Right kidney (tissue), 1 donor: ENCODE measurements at regions not wholly inside any gene's neighbourhood (a gene's known extent, or its start where the extent isn't known, plus 50 kb on each side); places are given as distances from the start of the nearest gene placed in this dataset.
"Not testable (repeated sequence)": the region's sequence is repeated elsewhere in the genome, so short reads cannot be mapped to it uniquely, and the experiment has no call there.

Experiments
- DNase-seq: peaks from one replicate; pipeline ENCODE4 v3.0.0-alpha.2; 2016

GRCh38 chr11:25615841-25616240 is 716.1 kb upstream of the ANO3 start:
- no peak for DNase-seq

GRCh38 chr11:25625094-25625493 is 706.8 kb upstream of the ANO3 start:
- DNase-seq = no peak

GRCh38 chr11:25628030-25628429 is 703.9 kb upstream of the ANO3 start:
- no peak for DNase-seq

GRCh38 chr11:25633230-25633629 is 698.7 kb upstream of the ANO3 start:
- no peak for DNase-seq

GRCh38 chr11:25649220-25649619 is 682.7 kb upstream of the ANO3 start:
- DNase-seq = not testable (repeated sequence)

- no peak for DNase-seq
Observed at GRCh38 chr11:25650319-25650718, 681.6 kb upstream of the ANO3 start.

- no peak for DNase-seq
Observed at GRCh38 chr11:25655636-25656035, 676.3 kb upstream of the ANO3 start.

- no peak for DNase-seq
Observed at GRCh38 chr11:25658916-25659315, 673.0 kb upstream of the ANO3 start.

GRCh38 chr11:25659706-25660105 is 672.2 kb upstream of the ANO3 start:
- DNase-seq = no peak

GRCh38 chr11:25667871-25668270 is 664.1 kb upstream of the ANO3 start:
- DNase-seq = no peak

GRCh38 chr11:25691959-25692358 is 640.0 kb upstream of the ANO3 start:
- DNase-seq = no peak

- DNase-seq = no peak
Observed at GRCh38 chr11:25702417-25702816, 629.5 kb upstream of the ANO3 start.

GRCh38 chr11:25710975-25711374 is 621.0 kb upstream of the ANO3 start:
- DNase-seq = no peak

- DNase-seq = no peak
Observed at GRCh38 chr11:25727944-25728343, 604.0 kb upstream of the ANO3 start.

GRCh38 chr11:25730230-25730629 is 601.7 kb upstream of the ANO3 start:
- no peak for DNase-seq

- DNase-seq = no peak
Observed at GRCh38 chr11:25733777-25734176, 598.2 kb upstream of the ANO3 start.

- no peak for DNase-seq
Observed at GRCh38 chr11:25734591-25735211, 597.2 kb upstream of the ANO3 start.

- DNase-seq = no peak
Observed at GRCh38 chr11:25737071-25737675, 594.8 kb upstream of the ANO3 start.

GRCh38 chr11:25741886-25742285 is 590.0 kb upstream of the ANO3 start:
- no peak for DNase-seq

- DNase-seq = no peak
Observed at GRCh38 chr11:25742800-25743199, 589.1 kb upstream of the ANO3 start.

GRCh38 chr11:25755381-25755780 is 576.5 kb upstream of the ANO3 start:
- no peak for DNase-seq

GRCh38 chr11:25755918-25756584 is 575.9 kb upstream of the ANO3 start:
- DNase-seq = no peak

- DNase-seq = no peak
Observed at GRCh38 chr11:25758145-25758661, 573.7 kb upstream of the ANO3 start.
